ENCODE measurements at regions not wholly inside any gene's neighbourhood (a gene's known extent, or its start where the extent isn't known, plus 50 kb on each side); places are given as distances from the start of the nearest gene placed in this dataset.

DNA sequence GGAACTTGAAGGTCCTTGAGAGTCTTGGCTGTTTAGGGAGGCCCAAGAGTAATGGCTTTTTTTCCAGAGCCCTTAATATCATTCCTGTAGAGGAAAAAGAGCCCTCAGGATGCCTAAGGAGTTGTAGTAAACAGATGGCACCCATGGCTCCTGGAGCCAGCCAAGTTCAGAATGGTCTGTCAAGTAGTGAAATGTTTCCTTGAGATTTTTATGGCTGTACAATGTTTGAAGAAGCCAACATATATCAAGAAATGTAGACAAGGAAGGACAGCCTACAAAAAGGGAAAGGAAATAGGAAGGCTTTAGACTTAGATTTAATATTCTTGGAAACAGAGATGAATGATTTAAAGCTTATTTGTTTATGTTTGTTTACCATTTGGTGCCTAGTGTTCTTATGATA is 334.8 kb downstream of the SATB1 start:
- H3K36me3 ChIP-seq (ENCODE audit: control insufficient read depth, insufficient read depth, low read length): no peaks in the 10 kb centered on the region
- TF ChIP-seq, protein P1, sequence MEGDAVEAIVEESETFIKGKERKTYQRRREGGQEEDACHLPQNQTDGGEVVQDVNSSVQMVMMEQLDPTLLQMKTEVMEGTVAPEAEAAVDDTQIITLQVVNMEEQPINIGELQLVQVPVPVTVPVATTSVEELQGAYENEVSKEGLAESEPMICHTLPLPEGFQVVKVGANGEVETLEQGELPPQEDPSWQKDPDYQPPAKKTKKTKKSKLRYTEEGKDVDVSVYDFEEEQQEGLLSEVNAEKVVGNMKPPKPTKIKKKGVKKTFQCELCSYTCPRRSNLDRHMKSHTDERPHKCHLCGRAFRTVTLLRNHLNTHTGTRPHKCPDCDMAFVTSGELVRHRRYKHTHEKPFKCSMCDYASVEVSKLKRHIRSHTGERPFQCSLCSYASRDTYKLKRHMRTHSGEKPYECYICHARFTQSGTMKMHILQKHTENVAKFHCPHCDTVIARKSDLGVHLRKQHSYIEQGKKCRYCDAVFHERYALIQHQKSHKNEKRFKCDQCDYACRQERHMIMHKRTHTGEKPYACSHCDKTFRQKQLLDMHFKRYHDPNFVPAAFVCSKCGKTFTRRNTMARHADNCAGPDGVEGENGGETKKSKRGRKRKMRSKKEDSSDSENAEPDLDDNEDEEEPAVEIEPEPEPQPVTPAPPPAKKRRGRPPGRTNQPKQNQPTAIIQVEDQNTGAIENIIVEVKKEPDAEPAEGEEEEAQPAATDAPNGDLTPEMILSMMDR (conservative IDR thresholded peaks at IDR 0.05): no peak
- DNase-seq: no peak
- H3K4me1 ChIP-seq (ENCODE audit: control insufficient read depth, insufficient read depth, low read length): peaks cover 11% of the 10 kb centered on the region
- no peak overlapping the region for H3K27ac ChIP-seq (ENCODE audit: low read depth, low read length)
- Mint-ChIP-seq H3K27ac (no peak overlapping the region), H3K36me3 (ENCODE audit: low read depth) (peaks cover 30% of the 10 kb centered on the region), H3K4me1 (peaks cover 13% of the 10 kb centered on the region), H3K4me3 (no peak overlapping the region), H3K9me3 (peaks cover 4% of the 10 kb centered on the region), H3K27me3 (ENCODE audit: insufficient read depth) (no peaks in the 10 kb centered on the region)
- H3K9me3 ChIP-seq (ENCODE audit: control insufficient read depth, low read length): no peaks in the 10 kb centered on the region
- H3K4me3 ChIP-seq (ENCODE audit: low read length): no peak overlapping the region
- no peaks in the 10 kb centered on the region for H3K27me3 ChIP-seq (ENCODE audit: control insufficient read depth, insufficient read depth, low read length, poor library complexity, severe bottlenecking)
- H3K9ac ChIP-seq (ENCODE audit: extremely low read depth, low read length, poor library complexity, severe bottlenecking): no peak overlapping the region

DNA sequence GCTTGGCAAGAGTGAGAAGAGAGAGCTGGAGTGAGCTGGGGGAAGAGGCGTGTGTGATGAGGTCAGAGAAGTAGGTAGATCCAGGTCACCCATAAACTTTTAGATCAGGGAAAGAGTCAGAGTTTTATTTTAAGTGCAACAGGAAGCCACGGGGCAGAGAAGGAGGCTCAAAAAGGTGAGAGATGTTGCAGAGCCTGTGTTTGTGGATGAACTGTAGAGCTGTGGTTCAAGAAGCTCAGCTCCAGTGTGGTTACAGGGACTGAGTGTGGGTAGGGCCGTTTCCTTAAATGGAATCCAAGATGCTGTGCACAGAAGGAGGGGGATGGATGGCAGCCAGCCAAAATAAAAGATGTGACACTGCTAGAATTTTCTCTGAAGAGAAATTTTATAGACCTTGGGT is 337.2 kb downstream of the SATB1 start:
- no peaks in the 10 kb centered on the region for H3K9me3 Mint-ChIP-seq
- Histone ChIP-seq H3K27me3 (ENCODE audit: control insufficient read depth, insufficient read depth, low read length, poor library complexity, severe bottlenecking) (no peaks in the 10 kb centered on the region), H3K36me3 (ENCODE audit: control insufficient read depth, insufficient read depth, low read length) (no peaks in the 10 kb centered on the region), H3K9ac (ENCODE audit: extremely low read depth, low read length, poor library complexity, severe bottlenecking) (no peak overlapping the region), H3K4me3 (ENCODE audit: low read length) (no peak overlapping the region), H3K27ac (ENCODE audit: low read depth, low read length) (no peak overlapping the region), H3K4me1 (ENCODE audit: control insufficient read depth, insufficient read depth, low read length) (peaks cover 11% of the 10 kb centered on the region), H3K9me3 (ENCODE audit: control insufficient read depth, low read length) (peaks cover 5% of the 10 kb centered on the region)
- no peak for DNase-seq
- no peak overlapping the region for H3K27ac Mint-ChIP-seq
- H3K4me1 Mint-ChIP-seq: peaks cover 17% of the 10 kb centered on the region
- 89 to 95% methylated on average over 3 of the region's 3 CpGs for WGBS, 2 experiments (ENCODE audit: insufficient coverage in 1 of 2, insufficient read length in 1 of 2)
- peaks cover 21% of the 10 kb centered on the region for H3K36me3 Mint-ChIP-seq (ENCODE audit: low read depth)
- TF ChIP-seq, protein P1 (conservative IDR thresholded peaks at IDR 0.05): no peak
- no peaks in the 10 kb centered on the region for H3K27me3 Mint-ChIP-seq (ENCODE audit: insufficient read depth)
- no peak overlapping the region for H3K4me3 Mint-ChIP-seq

DNA sequence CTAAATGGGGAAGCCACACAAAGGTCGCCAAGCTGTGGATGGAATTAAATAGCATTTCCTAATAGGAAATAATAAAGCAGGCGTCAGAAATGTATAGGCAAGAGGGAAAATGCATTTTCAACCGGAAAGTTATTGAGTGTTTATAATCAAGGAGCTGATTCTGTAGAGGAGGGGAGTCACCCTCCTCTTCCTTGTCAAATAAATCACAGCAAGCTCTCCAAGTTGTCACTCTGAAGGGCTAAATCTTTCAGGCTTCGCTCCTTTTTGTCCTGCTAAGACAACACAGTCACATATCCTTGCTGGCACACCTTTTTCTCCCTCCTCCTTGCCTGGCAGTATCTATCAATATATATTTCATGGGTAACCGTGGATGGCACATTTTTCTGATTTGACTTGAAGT is 338.4 kb downstream of the SATB1 start:
- no peak overlapping the region for H3K4me3 ChIP-seq (ENCODE audit: low read length)
- DNase-seq: no peak
- TF ChIP-seq, protein P1 (conservative IDR thresholded peaks at IDR 0.05): no peak
- no peaks in the 10 kb centered on the region for H3K9me3 Mint-ChIP-seq
- no peaks in the 10 kb centered on the region for H3K27me3 ChIP-seq (ENCODE audit: control insufficient read depth, insufficient read depth, low read length, poor library complexity, severe bottlenecking)
- H3K4me3 Mint-ChIP-seq: no peak overlapping the region
- 86 to 88% methylated on average over 2 to 5 of the region's 5 CpGs for WGBS, 2 experiments (ENCODE audit: insufficient coverage in 1 of 2, insufficient read length in 1 of 2)
- no peak overlapping the region for H3K27ac Mint-ChIP-seq
- H3K36me3 ChIP-seq (ENCODE audit: control insufficient read depth, insufficient read depth, low read length): no peaks in the 10 kb centered on the region
- peaks cover 11% of the 10 kb centered on the region for H3K4me1 ChIP-seq (ENCODE audit: control insufficient read depth, insufficient read depth, low read length)
- no peaks in the 10 kb centered on the region for H3K27me3 Mint-ChIP-seq (ENCODE audit: insufficient read depth)
- H3K9ac ChIP-seq (ENCODE audit: extremely low read depth, low read length, poor library complexity, severe bottlenecking): no peak overlapping the region
- no peak overlapping the region for H3K27ac ChIP-seq (ENCODE audit: low read depth, low read length)
- H3K9me3 ChIP-seq (ENCODE audit: control insufficient read depth, low read length): peaks cover 5% of the 10 kb centered on the region
- H3K4me1 Mint-ChIP-seq: peaks cover 17% of the 10 kb centered on the region
- peaks cover 29% of the 10 kb centered on the region for H3K36me3 Mint-ChIP-seq (ENCODE audit: low read depth)

All from endodermal cell (in vitro differentiated cells).